HG03457 (cell line): ENCODE measurements at regions not wholly inside any gene's neighbourhood (a gene's known extent, or its start where the extent isn't known, plus 50 kb on each side); places are given as distances from the start of the nearest gene placed in this dataset.
"Not testable (repeated sequence)": the region's sequence is repeated elsewhere in the genome, so short reads cannot be mapped to it uniquely, and the experiment has no call there.

ENCODE experiments used
- ATAC-seq: cut with Tn5 transposase; IDR thresholded peaks from one replicate; pipeline ENCODE4 v1.9.1; 2021; ENCODE audit warnings: moderate number of reproducible peaks; ENCODE audit not compliant: unreplicated experiment

DNA sequence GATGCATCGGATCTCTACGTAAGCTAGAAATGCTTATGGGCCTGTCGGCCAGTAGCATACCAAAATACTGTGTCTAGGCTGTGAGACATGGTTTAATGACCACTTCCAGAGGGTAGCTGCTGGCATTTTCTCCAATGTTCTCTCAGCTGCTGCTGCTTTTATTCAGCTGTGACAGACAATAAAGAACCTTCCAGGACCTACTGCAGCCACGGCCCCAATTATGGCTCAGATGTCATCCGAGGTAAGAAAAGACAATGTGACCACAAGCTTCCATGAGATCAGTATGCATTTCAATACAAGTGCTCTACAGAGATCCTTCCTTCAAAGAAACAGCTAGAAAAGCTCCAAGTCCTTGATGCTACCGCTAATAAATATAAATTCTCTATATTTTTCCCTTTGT, 256.2 kb downstream of the SDHAF3 start:
- no peak for ATAC-seq

DNA sequence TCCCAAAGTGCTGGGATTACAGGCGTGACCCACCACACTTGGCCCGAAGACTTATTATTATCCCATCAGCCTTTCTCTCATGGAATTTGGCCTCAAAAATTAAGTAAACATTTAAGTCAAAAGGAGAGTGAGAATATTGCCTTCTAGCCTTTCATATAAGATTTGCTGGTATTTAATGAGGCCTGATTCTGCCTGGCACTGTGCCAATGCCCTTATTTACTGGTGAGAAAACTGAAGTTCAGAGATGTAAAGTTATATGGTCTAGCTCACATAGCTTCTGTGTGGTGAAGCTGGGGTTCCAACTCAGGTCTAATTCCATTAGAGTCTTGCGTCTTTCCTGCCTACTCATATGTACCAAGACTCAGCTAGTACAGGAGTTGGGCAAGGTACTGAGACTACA, 260.2 kb downstream of the SDHAF3 start:
- ATAC-seq = no peak

DNA sequence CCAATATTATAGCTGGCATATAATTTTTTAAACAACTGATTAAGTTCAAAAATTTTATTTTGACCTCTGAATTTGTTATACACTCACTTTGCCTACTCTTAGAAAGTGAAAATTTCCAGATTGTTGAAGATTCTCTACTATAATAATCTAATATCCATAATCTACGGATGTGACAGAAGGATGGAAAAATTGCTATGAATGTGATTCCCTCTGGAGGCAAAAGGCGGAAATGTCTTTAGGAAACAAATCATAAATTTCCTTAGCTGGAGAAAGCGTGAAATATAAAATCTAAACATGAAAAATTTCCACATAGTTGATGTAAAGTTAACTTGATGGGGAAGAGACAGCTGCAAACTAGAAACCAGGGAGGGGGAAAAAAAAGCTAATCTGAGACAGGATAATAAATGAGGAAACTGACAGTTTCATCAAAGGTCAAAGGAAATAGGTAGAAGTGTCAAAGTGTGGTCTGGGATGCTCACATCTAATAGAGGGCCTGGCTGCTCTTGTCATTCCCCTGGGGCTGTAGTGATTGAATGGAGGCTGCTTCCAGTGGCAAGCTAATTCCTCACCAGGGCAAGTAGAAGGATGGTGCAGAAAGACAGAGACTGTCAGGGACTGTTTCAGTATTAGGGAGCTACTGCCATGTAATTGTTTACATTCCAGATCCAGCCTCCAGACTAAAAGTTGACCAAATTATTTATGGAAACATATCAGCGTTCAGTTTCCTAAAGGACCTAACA, 264.5 kb downstream of the SDHAF3 start:
- ATAC-seq = no peak

DNA sequence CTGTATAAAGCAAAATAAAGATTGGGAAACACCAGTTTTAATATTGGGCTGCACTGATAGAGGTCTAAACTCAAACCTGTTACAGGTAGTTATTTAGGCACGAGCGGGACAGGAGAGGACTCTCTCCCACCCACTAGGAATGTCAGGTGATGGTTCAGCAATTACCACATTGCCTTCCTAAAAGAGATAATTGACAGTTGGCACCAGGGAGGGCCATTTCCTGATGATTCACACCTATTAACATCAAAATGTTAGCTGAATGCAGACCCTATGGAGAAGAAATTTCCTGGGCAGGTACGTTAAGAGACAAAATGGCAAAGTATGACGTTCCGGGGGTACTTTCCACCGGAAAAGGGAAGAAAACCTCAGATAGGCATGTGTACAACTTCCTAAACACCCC, 272.6 kb downstream of the SDHAF3 start:
- ATAC-seq = no peak

DNA sequence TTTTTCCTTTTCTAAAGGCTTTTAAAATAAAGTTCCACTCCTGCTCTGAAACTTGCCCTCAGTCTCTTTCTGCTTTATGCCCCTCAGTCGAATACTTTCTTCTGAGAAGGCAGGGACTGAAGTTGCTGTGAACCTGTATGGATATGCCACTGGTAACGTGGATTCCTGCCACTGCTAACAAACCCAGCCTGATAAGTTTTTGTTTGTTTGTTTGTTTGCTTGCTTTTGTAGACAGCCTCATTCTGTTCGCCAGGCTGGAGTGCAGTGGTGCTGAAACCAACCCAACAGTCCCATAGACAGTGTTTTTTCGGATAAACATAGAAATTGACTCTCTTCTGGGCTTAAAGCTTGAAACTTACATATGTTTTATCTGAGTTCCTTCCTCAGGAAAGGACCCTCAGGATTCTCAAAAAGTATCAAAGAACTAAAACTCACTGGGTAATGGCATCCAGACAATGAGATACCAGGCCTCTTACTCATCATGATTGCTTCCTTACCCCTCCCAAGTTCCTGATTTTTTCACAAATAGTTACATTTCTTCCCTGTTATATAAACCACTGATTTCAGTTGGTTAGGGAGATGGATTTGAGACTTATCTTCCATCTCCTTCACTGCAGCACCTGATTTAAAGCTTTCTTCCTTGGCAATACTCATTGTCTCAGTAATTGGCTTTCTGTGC, 273.6 kb downstream of the SDHAF3 start:
- no peak for ATAC-seq

DNA sequence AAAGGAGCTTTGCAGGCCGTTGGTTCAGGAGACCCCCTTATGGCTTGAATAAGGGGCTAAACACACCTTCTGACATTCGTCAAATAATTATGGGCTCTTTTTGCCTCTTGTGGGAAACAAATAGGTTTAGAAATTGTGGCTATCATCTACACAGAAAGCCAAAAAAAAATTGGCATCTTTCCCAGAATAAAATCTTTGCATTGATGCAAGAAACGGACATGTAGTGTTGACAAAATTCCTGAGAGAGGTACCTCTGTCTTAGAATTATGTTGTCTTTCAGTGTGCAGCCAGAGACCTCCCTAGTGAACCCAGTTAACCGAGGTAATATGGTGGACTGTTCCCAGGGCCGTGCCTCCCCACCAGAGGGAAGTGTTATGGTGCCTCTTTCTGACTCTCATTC, 283.9 kb downstream of the SDHAF3 start:
- no peak for ATAC-seq

DNA sequence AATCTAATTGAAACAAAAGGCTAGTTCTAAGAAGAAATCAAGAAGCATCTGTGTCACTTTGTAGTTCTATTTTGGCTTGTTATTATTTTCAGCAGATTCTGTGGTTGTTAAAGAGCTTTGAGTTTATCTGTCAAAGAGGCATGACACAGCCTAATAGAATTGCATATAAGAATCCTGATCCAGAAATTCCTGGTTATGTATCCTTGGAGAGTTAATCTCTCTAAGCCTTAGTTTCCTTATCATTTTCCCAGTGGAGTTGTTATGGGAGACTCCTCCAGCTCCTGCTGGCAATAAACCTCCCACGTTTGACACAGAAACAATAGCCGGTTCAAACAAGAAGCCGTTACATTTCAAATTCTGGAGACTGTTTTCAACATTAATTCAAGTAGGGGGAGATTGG, 288.3 kb downstream of the SDHAF3 start:
- ATAC-seq = no peak

DNA sequence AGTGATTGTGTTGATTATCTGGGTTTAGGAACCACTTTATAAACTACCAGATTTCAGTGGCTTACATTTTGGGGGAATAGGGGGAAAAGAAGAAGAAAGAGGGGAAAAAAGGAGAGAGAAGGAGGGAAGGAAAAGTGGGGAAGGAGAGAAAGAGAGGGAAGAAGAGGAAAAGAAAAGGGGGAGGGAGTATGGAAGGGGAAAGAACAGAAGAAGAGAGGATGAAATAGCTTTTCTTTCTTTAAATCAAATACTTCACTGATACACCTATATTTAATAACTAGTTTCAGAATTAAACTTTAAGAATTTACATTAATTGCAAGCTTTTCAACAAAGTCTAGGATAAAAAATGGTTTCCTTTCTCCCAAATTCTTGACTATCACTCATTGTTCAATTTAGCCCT, 289.6 kb downstream of the SDHAF3 start:
- ATAC-seq = no peak

DNA sequence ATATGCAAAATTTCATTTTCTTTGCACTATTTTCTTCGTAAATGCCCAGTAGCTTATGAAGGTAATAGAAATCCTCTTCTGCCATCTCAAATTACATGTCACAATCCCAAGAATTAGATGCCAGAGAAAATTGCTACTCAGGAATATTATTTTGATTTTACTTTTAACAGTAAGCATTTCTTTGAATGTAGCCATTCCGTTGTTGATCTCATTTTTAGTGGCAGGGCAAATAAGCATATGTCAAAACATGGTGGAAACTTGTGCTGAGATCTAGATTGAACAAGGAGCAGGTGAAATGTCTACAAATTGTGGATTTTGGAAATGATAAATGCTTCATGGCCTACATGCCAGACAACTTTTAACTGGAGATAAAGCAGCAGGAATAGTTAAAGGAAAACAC, 291.8 kb downstream of the SDHAF3 start:
- ATAC-seq = no peak

DNA sequence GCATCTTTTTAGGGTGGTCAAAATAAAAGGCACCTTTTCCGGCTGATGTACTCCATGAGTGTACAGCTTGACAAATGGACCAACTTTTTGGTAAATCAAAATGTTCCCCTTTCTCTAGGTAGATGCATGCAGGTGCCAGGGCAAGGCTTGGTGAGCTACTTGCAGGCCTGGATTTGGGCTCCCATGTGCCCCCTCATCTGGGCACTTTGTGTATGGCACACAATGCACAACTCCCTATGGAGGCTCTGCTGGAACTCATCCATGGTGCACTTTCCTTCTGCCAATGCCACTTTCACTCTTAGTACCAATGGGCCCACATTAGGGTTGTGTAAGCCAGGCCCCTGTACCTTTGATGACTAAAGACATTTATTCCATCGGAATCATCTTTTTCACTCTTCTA, 300.8 kb downstream of the SDHAF3 start:
- no peak for ATAC-seq

DNA sequence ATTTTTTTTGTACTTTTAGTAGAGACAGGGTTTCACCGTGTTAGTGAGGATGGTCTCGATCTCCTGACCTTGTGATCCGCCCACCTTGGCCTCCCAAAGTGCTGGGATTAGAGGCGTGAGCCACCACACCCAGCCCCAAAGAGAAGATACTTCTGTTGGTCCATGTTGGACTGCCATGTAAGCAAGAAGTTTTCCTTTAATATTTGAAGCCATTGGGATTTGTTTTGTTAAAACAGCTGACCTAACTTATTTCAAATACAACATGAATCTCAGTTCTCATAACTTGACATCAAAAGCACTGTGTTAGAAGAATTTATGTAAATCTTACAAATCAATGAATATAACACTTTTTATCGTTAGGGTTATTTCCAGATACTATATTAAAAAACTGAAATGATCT, 302.4 kb downstream of the SDHAF3 start:
- no peak for ATAC-seq

DNA sequence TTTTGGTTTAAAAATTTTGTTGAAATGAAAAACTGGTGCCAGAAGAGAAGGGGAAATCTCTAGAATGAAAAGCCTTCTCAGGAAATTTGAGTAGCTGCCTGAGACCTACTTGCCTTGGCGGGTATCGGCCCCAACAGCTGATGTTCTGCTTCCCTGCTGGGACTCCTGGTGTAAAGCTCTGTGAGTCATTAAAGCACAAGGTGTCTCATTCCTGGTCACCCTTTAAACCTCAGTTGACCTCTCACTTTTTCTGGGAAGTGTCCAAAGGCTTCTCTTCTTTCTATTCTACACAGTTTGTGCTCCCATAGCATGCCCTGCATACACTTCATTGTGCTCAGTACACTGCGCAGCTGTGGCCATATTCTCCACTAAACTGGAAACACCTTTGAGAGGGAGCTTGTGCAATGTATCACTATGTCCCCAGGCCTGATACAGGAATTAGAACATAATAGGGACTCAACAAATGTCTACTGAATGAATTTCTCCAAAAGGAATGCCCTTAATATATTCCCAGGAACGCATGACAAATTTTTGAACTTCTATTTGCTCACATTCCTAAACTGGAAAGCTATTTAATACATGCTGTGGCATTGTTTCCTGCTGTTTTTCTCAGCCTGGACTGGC, 303.9 kb downstream of the SDHAF3 start:
- ATAC-seq = no peak

DNA sequence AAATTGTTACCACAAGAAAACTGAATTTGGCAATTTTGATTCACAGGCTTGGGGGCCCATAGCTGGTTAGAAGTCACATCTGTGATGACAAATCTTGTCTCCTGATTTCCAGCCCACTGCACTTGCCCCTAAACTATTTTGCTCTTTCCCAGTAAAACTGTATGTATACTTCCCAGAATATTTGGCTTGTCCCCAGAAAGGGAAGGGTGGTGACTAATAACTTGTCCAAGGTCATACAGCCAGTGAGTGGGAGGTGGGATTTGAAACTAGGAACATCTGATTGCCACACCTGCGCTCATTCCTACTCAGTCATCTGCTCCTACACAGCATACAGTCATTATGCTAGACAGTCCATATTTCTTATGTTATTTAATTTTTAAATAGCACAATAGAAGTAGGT, 304.5 kb downstream of the SDHAF3 start:
- no peak for ATAC-seq

DNA sequence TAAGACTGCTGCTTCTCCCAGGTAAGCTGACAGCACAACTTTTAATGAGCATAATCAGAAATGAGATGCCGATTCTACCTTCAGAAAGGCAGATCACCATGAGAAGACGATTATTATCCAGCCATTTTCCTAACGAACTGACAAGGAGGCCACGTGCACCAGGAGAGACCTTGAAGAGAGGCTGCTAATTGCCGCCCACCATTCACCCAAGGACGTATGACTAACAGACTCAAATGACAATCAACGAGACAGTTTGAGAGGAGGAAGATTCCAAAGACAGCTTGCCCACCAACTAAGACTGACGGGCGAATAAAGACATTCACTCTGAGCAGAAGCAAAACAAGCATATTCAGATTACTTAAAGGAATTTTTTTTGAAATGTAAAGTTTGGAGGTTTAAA, 301.9 kb upstream of the TAC1 start:
- ATAC-seq = no peak

DNA sequence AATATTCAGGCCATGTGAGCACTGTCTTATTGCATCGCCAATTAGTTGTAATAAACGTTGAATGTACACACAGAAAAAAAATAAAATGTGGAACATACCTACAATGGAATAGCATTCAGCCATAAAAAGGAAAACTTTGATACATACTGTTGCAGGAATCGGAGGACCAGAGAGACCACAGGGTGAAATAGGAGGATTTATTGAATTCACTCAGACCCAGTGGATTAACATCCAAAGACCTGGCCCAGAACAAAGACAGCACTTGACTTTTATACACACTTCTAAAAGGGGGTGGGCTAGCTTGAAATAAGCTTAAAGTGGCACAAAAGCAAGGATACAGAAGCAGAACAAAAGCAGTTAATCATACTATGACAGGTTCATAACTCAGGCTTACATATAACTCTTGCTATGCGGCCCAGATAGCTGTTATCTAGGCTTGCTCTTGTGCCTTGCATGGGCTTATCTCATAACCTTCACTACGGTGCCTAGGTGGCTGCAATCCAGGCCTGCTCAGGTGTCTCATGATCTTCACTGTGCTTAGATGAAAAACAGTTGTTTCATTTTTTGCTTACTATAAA, 292.2 kb upstream of the TAC1 start:
- no peak for ATAC-seq

DNA sequence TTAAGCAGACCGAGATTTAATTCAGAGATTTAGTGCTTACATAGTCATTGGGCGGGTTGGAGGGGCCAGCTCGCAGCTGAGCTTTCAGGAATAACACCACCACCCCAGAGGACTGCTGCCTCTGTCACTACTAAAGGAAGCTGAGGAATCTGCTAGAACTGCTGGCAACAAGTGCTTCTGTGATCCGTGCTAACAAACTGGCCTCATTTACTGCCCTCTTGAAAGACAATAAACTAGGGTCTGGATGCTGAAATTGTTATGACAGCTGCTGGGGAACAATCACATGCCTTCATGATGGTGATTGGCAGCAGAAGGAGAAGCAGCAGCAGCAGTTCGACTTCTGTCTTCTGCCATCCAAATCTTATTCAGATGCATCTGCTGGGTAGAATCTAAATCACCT, 285.5 kb upstream of the TAC1 start:
- ATAC-seq = no peak

DNA sequence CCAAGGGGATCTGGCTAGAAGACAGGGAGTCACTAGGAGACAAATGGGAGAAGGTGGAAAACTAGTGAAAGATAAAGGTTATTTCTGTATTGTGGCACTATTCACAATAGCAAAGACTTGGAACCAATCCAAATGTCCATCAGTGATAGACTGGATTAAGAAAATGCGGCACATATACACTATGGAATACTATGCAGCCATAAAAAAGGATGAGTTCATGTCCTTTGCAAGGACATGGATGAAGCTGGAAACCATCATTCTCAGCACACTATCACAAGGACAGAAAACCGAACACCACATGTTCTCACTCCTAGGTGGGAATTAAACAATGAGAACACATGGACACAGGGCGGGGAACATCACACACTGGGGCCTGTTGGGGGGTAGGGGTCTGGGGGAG, 282.4 kb upstream of the TAC1 start:
- not testable (repeated sequence) for ATAC-seq

DNA sequence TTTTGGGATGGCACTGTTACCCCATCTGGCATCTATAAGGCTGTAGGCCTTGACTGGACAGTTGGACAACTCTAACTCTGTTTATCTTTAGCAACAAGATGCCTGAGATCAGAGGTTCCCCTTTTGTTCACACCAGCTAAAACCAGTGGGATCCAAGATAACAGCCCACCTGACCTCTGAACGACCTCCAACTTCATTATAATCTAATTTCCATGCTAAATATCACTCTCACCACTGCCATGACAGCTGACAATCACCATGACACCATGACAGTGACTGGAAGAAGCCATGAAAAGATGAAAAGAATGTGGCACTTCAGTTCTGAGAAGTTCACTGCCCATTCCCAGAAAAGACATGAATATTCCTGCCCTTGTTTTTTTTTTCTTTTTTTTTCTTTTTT, 281.4 kb upstream of the TAC1 start:
- no peak for ATAC-seq

DNA sequence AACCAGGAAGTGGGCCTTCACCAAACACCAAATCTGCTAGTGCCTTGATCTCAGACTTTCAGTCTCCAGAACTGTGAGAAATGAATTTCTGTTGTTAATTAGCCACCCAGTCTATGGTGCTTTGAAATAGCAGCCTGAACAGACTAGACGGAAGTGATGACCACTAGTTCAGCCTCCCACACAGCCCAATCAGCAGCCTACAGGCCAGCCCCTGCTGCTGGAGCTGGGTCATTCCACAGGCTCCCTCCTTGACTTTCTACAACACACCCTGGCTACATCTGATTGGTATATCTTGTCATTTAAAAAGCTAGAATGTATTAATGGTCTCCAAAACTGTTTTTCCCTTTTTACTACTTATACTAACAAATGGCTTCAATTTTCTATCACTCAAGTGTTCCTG, 277.2 kb upstream of the TAC1 start:
- ATAC-seq = no peak

DNA sequence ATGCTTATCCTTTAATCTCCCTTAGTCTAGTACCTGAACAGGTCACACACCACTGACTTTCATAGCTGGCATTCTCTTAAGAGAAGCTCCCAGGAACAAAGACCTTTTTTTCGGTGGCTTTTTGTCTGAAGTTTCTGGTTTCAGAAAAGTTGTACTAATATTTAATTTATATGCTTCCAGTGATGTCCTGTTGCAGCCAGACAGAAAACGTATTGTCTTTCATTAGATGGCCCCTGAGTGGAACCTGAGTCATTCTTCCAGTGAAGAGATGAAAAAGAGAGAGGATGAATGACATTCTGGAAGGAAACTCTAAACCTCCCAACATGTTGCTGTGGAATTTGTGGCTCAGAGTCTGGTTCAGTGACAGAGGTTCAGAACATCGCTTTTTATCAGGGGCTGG, 274.8 kb upstream of the TAC1 start:
- no peak for ATAC-seq

DNA sequence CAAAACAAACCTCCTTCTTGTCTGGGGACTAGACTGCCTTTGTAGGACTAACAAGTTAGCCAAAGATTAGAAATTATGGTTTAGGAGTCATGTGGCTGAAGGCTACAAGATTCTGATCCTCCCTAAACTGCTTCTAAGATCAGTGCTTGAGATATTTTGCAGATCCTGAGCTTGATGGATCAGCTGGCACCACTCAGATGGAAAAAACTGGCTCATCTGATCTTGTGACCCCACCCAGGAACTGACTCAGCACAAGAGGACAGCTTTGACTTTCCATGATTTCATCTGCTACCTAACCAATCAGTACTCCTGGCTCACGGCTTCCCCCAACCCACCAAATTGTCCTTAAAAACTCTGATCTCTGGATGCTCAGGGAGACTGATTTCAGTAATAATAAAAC, 271.5 kb upstream of the TAC1 start:
- ATAC-seq = no peak

DNA sequence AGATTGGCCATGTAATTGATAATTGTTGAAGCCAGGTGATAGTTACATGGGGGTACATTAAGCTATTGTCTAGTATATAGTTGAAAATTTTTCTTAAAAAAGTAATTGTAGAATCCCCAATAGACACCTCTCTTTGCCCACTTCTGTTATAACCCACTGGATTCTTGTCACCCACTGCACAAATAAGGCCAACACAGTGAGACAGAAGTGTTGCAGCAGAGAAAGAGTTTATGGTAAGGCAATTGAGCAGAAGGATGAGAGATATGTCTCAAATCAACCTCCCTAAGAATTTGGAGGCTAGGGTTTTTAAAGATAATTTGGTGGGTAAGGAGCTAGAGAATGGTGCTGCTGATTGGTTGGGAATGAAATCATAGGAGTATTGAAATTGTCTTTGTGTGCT, 270.3 kb upstream of the TAC1 start:
- no peak for ATAC-seq
